K562 (cell line): ENCODE measurements at regions not wholly inside any gene's neighbourhood (a gene's known extent, or its start where the extent isn't known, plus 50 kb on each side); places are given as distances from the start of the nearest gene placed in this dataset.
A peak's percentile ranks its signal among the peaks of the same experiment; 100 is the strongest.

ENCODE experiments used
- ATAC-seq: fragments of 200-7000 bp; cut with Tn5 transposase; 3 replicates; pipeline ENCODE4 v1.9.1; 2020; ENCODE audit warnings: moderate library complexity
- BruUV-seq: library from RNA; stranded (reverse); fragments of 400-500 nt; replicated peaks from 2 replicates; lab custom pipeline; 2021; lab: Mats Ljungman, UMichigan
- CTCF ChIA-PET: fragments of 300-600 bp; formaldehyde crosslinking; extraction: SDS; loops from one replicate; lab custom pipeline; 2021; ENCODE audit warnings: low intra/inter-chr PET ratio; lab: Yijun Ruan, JAX
- POLR2A ChIA-PET: fragments of 300-600, 350-650 bp; sonication (Branson Sonifier 250); formaldehyde crosslinking; extraction: SDS; loops from one replicate; lab custom pipeline; 2021; ENCODE audit warnings: antibody characterized with exemption, inconsistent platforms; lab: Yijun Ruan, JAX
- DNase-seq, 4 experiments: peaks; one replicate each; pipeline versions ENCODE4 v3.0.0 to v3.0.0-alpha.2; 2011 to 2018; ENCODE audit warnings: low spot score in 3 of 4, mixed read lengths in 3 of 4; ENCODE audit errors: extremely low read depth in 1 of 4
- FAIRE-seq: peaks from 2 replicates; lab custom pipeline; 2011; peaks lifted over from hg19 to GRCh38; lab: Jason Lieb, UNC
- H2AFZ ChIP-seq: 2 replicates; pipeline ENCODE4 v1.6.0; 2011; ENCODE audit warnings: low read depth, low read length, control low read depth, inconsistent platforms
- H3K27ac ChIP-seq: fragments of 200-600 bp; 3 replicates; pipeline ENCODE4 v1.8.0; 2011; ENCODE audit warnings: low read depth, mild to moderate bottlenecking, control low read depth, inconsistent platforms, low read length, moderate library complexity, mixed read lengths; ENCODE audit errors: extremely low read depth
- H3K27me3 ChIP-seq, 2 experiments: fragments of 300-600 bp in 1 of 2; 2 replicates in 1 of 2; 3 replicates in 1 of 2; pipeline versions ENCODE4 v1.6.0 to v1.8.0; 2011; ENCODE audit warnings: inconsistent platforms in 2 of 2, low read length in 2 of 2, mild to moderate bottlenecking in 1 of 2, mixed read lengths in 1 of 2, moderate library complexity in 1 of 2; ENCODE audit not compliant: control insufficient read depth in 2 of 2, insufficient read depth in 2 of 2
- H3K36me3 ChIP-seq: fragments of 300-600 bp; 3 replicates; pipeline ENCODE4 v1.8.0; 2011; ENCODE audit warnings: mild to moderate bottlenecking, low read length, inconsistent platforms; ENCODE audit not compliant: control insufficient read depth, insufficient read depth
- H3K4me1 ChIP-seq, 2 experiments: fragments of 200-600 bp in 1 of 2; replicated peaks in 1 of 2; 2 replicates in 1 of 2; 3 replicates in 1 of 2; pipeline versions ENCODE4 v1.5.1 to v1.8.0; 2011; ENCODE audit warnings: inconsistent platforms in 2 of 2, low read length in 2 of 2, mild to moderate bottlenecking in 1 of 2, mixed read lengths in 1 of 2, moderate library complexity in 1 of 2; ENCODE audit not compliant: control insufficient read depth in 2 of 2, insufficient read depth in 2 of 2
- H3K4me2 ChIP-seq: 2 replicates; pipeline ENCODE4 v1.6.1; 2011; ENCODE audit warnings: low read length, control low read depth, inconsistent platforms, mixed read lengths; ENCODE audit not compliant: insufficient read depth
- H3K4me3 ChIP-seq: fragments of 200-600 bp; sonication (generic), shearing (Covaris generic); 2 replicates; pipeline ENCODE4 v1.5.1; 2016; ENCODE audit warnings: control low read depth, inconsistent platforms
- H3K79me2 ChIP-seq: fragments of 200-600 bp; 3 replicates; pipeline ENCODE4 v1.8.0; 2011; ENCODE audit warnings: low read length, inconsistent platforms; ENCODE audit not compliant: control insufficient read depth, insufficient read depth
- H3K9ac ChIP-seq, 2 experiments: 2 replicates each; pipeline versions ENCODE4 v1.6.0 to v1.6.1; 2011; ENCODE audit warnings: low read depth in 2 of 2, low read length in 2 of 2, control low read depth in 1 of 2, inconsistent platforms in 1 of 2, mild to moderate bottlenecking in 1 of 2, mixed read lengths in 1 of 2; ENCODE audit not compliant: insufficient read depth in 1 of 2
- H3K9me1 ChIP-seq: one replicate; pipeline ENCODE4 v1.6.0; 2011; ENCODE audit warnings: inconsistent platforms, mild to moderate bottlenecking, low read length, moderate library complexity; ENCODE audit not compliant: control insufficient read depth, insufficient read depth
- H3K9me3 ChIP-seq: replicated peaks from 2 replicates; pipeline ENCODE4 v1.5.1; 2011; ENCODE audit warnings: low read depth, low read length, inconsistent platforms; ENCODE audit not compliant: control insufficient read depth, insufficient read depth
- H4K20me1 ChIP-seq: replicated peaks from 2 replicates; pipeline ENCODE4 v1.6.1; 2011; ENCODE audit warnings: low read length, inconsistent platforms, mixed read lengths; ENCODE audit not compliant: control insufficient read depth, insufficient read depth
- ADNP ChIP-seq: fragments of 200-800 bp; sonication (Bioruptor generic); IDR thresholded peaks from 2 replicates; pipeline ENCODE4 v1.6.1; 2016; ENCODE audit warnings: missing genetic modification characterization, missing compliant biosample characterization
- NFRKB ChIP-seq: fragments of 450-650 bp; IDR thresholded peaks from 2 replicates; pipeline ENCODE4 v1.6.1; 2016; ENCODE audit warnings: low read depth
- PHF20 ChIP-seq: fragments of 450-650 bp; IDR thresholded peaks from 2 replicates; pipeline ENCODE4 v1.6.1; 2018; ENCODE audit not compliant: partially characterized antibody
- POLR2A ChIP-seq: fragments of 450-650 bp; conservative IDR thresholded peaks from 2 replicates; pipeline ENCODE4 v1.6.1; 2016
- SMARCA4 ChIP-seq: fragments of 450-650 bp; IDR thresholded peaks from 2 replicates; pipeline ENCODE4 v1.6.1; 2016
- ZNF561 ChIP-seq: fragments of 450-650 bp; formaldehyde crosslinking; conservative IDR thresholded peaks from 2 replicates; pipeline ENCODE4 v1.4.0; 2020; ENCODE audit warnings: mild to moderate bottlenecking, moderate library complexity
- ZNF75A ChIP-seq: fragments of 450-650 bp; formaldehyde crosslinking; IDR thresholded peaks from 2 replicates; pipeline ENCODE4 v1.4.0; 2020; ENCODE audit warnings: mild to moderate bottlenecking
- ZNF830 ChIP-seq: fragments of 250-450 bp; sonication (Bioruptor Pico); IDR thresholded peaks from 2 replicates; pipeline ENCODE4 v1.5.0; 2021; ENCODE audit warnings: mild to moderate bottlenecking
- WGBS: fragments of 100-300 bp; shearing (Covaris generic); methylation state at CpG from one replicate; pipeline ENCODE4 v1.1.6; 2016; ENCODE audit warnings: low coverage, mixed read lengths; ENCODE audit not compliant: insufficient coverage; ENCODE audit errors: missing lambda C conversion rate; 5-methylcytosine and 5-hydroxymethylcytosine counted together
- in situ Hi-C: fragments of 300-500 bp; cut with MboI; formaldehyde crosslinking; loops from 4 replicates; pipeline ENCODE4 v1.15.0; 2018; ENCODE audit warnings: inconsistent platforms, mixed read lengths
- intact Hi-C: fragments of 100-400 bp; cut with micrococcal nuclease; formaldehyde crosslinking; loops from 2 replicates; pipeline ENCODE4 v1.14.2; 2022
- TF ChIP-seq, protein P1 (sequence below): fragments of 150-350 bp; IDR thresholded peaks from 2 replicates; pipeline ENCODE4 v1.6.1; 2014; ENCODE audit warnings: low read depth, mild to moderate bottlenecking, low read length, borderline replicate concordance
- TF ChIP-seq, protein P2 (sequence below): sonication (generic); formaldehyde crosslinking; IDR thresholded peaks from 2 replicates; pipeline ENCODE4 v1.8.0; 2023; ENCODE audit warnings: missing genetic modification reagents, mild to moderate bottlenecking, borderline replicate concordance
- TF ChIP-seq, protein P3 (sequence below): fragments of 450-650 bp; IDR thresholded peaks from 2 replicates; pipeline ENCODE4 v1.6.1; 2018; ENCODE audit warnings: mild to moderate bottlenecking, low read depth; ENCODE audit not compliant: partially characterized antibody

DNA sequence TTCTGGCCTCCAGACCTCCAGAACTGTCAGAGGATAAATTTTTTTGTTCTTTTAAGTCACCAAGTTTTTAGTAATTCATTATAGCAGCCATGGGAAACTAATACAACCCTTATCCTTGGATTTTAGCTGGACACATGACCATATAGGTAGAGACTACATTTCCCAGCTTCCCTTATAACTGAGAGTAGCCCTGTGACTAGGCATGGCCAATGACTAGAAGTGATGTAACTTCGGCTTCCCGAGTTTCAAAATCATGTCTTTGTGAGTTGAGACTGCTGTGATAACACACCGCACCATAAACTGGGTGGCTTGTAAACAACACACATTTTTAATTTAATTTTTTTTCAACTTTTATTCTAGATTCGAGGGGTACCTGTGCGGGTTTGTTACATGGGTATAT lies 134.0 kb upstream of the SERTAD2 start:
- Histone ChIP-seq H3K79me2 (no peaks in the 10 kb centered on the region), H3K9me3 (no peaks in the 10 kb centered on the region), H3K9me1 (no peaks in the 10 kb centered on the region), H4K20me1 (no peaks in the 10 kb centered on the region), H3K4me3 (no peak overlapping the region), H3K27me3 (no peaks in the 10 kb centered on the region), H3K27ac (no peak overlapping the region), H3K4me1 (peaks cover 6 to 15% of the 10 kb centered on the region in 2 experiments; a peak in 3 of 5 replicates), H3K4me2 (no peak overlapping the region), H3K9ac (no peak overlapping the region), H2AFZ (no peak overlapping the region), H3K36me3 (no peaks in the 10 kb centered on the region)
- no TSS peak for BruUV-seq
- 42% methylated on average over 5 of the region's 5 CpGs for WGBS
- ChIA-PET POLR2A (interaction anchor here (0.8 kb wide), 1 partner anchor 17 kb away, joined by 5 read pairs; no protein-coding TSS in a partner anchor), CTCF (no interaction called here)
- no peak for DNase-seq
- intact Hi-C loops: no loop called here
- no peak for FAIRE-seq
- ATAC-seq: peak; percentile 80
- in situ Hi-C loops: no loop called here
- TF ChIP-seq, protein P1, sequence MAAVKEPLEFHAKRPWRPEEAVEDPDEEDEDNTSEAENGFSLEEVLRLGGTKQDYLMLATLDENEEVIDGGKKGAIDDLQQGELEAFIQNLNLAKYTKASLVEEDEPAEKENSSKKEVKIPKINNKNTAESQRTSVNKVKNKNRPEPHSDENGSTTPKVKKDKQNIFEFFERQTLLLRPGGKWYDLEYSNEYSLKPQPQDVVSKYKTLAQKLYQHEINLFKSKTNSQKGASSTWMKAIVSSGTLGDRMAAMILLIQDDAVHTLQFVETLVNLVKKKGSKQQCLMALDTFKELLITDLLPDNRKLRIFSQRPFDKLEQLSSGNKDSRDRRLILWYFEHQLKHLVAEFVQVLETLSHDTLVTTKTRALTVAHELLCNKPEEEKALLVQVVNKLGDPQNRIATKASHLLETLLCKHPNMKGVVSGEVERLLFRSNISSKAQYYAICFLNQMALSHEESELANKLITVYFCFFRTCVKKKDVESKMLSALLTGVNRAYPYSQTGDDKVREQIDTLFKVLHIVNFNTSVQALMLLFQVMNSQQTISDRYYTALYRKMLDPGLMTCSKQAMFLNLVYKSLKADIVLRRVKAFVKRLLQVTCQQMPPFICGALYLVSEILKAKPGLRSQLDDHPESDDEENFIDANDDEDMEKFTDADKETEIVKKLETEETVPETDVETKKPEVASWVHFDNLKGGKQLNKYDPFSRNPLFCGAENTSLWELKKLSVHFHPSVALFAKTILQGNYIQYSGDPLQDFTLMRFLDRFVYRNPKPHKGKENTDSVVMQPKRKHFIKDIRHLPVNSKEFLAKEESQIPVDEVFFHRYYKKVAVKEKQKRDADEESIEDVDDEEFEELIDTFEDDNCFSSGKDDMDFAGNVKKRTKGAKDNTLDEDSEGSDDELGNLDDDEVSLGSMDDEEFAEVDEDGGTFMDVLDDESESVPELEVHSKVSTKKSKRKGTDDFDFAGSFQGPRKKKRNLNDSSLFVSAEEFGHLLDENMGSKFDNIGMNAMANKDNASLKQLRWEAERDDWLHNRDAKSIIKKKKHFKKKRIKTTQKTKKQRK: no peak
- no peak for TF ChIP-seq ZNF830 (CRISPR knock-in tag)
- TF ChIP-seq NFRKB: no peak
- no peak for TF ChIP-seq SMARCA4
- TF ChIP-seq ZNF561 (CRISPR knock-in tag): no peak
- no peak for TF ChIP-seq ZNF75A (CRISPR knock-in tag)
- TF ChIP-seq POLR2A: no peak
- TF ChIP-seq ADNP (tag): no peak
- TF ChIP-seq, protein P2, sequence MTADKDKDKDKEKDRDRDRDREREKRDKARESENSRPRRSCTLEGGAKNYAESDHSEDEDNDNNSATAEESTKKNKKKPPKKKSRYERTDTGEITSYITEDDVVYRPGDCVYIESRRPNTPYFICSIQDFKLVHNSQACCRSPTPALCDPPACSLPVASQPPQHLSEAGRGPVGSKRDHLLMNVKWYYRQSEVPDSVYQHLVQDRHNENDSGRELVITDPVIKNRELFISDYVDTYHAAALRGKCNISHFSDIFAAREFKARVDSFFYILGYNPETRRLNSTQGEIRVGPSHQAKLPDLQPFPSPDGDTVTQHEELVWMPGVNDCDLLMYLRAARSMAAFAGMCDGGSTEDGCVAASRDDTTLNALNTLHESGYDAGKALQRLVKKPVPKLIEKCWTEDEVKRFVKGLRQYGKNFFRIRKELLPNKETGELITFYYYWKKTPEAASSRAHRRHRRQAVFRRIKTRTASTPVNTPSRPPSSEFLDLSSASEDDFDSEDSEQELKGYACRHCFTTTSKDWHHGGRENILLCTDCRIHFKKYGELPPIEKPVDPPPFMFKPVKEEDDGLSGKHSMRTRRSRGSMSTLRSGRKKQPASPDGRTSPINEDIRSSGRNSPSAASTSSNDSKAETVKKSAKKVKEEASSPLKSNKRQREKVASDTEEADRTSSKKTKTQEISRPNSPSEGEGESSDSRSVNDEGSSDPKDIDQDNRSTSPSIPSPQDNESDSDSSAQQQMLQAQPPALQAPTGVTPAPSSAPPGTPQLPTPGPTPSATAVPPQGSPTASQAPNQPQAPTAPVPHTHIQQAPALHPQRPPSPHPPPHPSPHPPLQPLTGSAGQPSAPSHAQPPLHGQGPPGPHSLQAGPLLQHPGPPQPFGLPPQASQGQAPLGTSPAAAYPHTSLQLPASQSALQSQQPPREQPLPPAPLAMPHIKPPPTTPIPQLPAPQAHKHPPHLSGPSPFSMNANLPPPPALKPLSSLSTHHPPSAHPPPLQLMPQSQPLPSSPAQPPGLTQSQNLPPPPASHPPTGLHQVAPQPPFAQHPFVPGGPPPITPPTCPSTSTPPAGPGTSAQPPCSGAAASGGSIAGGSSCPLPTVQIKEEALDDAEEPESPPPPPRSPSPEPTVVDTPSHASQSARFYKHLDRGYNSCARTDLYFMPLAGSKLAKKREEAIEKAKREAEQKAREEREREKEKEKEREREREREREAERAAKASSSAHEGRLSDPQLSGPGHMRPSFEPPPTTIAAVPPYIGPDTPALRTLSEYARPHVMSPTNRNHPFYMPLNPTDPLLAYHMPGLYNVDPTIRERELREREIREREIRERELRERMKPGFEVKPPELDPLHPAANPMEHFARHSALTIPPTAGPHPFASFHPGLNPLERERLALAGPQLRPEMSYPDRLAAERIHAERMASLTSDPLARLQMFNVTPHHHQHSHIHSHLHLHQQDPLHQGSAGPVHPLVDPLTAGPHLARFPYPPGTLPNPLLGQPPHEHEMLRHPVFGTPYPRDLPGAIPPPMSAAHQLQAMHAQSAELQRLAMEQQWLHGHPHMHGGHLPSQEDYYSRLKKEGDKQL (CRISPR knock-in tag): no peak
- TF ChIP-seq, protein P3, sequence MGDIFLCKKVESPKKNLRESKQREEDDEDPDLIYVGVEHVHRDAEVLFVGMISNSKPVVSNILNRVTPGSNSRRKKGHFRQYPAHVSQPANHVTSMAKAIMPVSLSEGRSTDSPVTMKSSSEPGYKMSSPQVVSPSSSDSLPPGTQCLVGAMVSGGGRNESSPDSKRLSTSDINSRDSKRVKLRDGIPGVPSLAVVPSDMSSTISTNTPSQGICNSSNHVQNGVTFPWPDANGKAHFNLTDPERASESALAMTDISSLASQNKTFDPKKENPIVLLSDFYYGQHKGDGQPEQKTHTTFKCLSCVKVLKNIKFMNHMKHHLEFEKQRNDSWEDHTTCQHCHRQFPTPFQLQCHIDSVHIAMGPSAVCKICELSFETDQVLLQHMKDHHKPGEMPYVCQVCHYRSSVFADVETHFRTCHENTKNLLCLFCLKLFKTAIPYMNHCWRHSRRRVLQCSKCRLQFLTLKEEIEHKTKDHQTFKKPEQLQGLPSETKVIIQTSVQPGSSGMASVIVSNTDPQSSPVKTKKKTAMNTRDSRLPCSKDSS: no peak
- no peak for TF ChIP-seq PHF20
